Peyer's patch (tissue), 4 donors: ENCODE measurements at regions not wholly inside any gene's neighbourhood (a gene's known extent, or its start where the extent isn't known, plus 50 kb on each side); places are given as distances from the start of the nearest gene placed in this dataset.

Experiments
- POLR2A ChIP-seq, 2 donors: fragments of 450-650 bp; IDR thresholded peaks; one replicate each; pipeline ENCODE4 v1.5.1; 2017; ENCODE audit warnings: antibody characterized with exemption in 2 of 2, mild to moderate bottlenecking in 2 of 2, moderate library complexity in 2 of 2
- TF ChIP-seq, protein P1 (sequence below), 6 experiments: fragments of 450-650 bp in 4 of 6; fragments of 200-600 bp in 2 of 6; sonication (generic) in 1 of 6; IDR thresholded peaks; one replicate each; pipeline ENCODE4 v1.5.1; 2017 to 2019; ENCODE audit warnings: antibody characterized with exemption in 6 of 6, mild to moderate bottlenecking in 3 of 6, moderate library complexity in 1 of 6

GRCh38 chr20:57896563-57896962 lies 186.7 kb upstream of the PMEPA1 start:
- TF ChIP-seq, protein P1, sequence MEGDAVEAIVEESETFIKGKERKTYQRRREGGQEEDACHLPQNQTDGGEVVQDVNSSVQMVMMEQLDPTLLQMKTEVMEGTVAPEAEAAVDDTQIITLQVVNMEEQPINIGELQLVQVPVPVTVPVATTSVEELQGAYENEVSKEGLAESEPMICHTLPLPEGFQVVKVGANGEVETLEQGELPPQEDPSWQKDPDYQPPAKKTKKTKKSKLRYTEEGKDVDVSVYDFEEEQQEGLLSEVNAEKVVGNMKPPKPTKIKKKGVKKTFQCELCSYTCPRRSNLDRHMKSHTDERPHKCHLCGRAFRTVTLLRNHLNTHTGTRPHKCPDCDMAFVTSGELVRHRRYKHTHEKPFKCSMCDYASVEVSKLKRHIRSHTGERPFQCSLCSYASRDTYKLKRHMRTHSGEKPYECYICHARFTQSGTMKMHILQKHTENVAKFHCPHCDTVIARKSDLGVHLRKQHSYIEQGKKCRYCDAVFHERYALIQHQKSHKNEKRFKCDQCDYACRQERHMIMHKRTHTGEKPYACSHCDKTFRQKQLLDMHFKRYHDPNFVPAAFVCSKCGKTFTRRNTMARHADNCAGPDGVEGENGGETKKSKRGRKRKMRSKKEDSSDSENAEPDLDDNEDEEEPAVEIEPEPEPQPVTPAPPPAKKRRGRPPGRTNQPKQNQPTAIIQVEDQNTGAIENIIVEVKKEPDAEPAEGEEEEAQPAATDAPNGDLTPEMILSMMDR (IDR thresholded peaks at IDR 0.05), result no peak
- no peak for TF ChIP-seq POLR2A (IDR thresholded peaks at IDR 0.05)
